GM11168 (cell line): ENCODE measurements at regions not wholly inside any gene's neighbourhood (a gene's known extent, or its start where the extent isn't known, plus 50 kb on each side); places are given as distances from the start of the nearest gene placed in this dataset.

Source experiments
- in situ Hi-C: fragments of 300-500 bp; cut with MboI; formaldehyde crosslinking; loops from one replicate; pipeline ENCODE4 v1.12.0; 2022; ENCODE audit warnings: low sequenced_read_pairs; ENCODE audit not compliant: unreplicated experiment

DNA sequence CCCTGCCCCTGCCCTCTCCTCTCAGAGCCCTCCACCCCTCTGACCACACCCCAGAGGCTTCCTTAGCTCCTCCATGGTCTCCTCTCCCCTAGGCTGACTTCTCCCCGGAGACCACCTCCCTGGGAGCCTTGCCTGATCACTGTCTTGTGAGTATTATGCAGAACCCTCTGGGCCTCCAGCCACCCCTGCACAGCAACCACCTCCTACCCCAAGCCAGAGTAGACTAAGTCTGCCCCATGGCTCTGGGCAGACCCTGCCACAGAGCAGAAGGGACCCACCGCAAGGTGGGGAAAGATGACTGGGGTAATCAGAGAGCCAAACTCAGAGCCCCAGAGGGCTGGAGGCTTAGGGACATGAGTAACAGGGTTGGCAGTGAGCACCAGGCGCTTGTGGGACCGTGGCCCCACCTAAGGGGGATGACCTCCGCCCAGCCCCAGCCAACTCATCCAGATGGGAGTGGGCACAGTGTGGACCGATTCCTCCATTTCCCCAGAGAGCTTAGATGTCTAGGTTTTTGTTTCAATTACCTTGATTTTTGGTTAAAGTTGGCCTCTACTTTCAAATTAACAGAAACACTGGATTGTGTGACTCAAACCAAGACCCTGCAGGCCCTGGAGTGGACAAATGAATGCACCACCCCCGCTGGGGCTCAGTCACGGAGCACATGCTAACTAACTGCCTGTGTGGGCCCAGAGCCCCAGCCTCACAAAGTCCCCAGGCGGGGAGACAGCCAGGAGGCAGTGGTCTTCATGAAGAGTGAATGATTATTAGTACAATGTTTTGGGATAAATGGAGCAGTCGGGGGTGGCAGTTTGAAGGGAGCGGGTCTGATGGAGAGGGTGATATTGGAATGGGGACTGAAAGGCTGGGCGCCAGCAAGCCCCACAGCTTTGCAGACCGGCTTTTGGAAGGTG, 119.4 kb upstream of the PRR20G start:
- in situ Hi-C loops: no loop called here

DNA sequence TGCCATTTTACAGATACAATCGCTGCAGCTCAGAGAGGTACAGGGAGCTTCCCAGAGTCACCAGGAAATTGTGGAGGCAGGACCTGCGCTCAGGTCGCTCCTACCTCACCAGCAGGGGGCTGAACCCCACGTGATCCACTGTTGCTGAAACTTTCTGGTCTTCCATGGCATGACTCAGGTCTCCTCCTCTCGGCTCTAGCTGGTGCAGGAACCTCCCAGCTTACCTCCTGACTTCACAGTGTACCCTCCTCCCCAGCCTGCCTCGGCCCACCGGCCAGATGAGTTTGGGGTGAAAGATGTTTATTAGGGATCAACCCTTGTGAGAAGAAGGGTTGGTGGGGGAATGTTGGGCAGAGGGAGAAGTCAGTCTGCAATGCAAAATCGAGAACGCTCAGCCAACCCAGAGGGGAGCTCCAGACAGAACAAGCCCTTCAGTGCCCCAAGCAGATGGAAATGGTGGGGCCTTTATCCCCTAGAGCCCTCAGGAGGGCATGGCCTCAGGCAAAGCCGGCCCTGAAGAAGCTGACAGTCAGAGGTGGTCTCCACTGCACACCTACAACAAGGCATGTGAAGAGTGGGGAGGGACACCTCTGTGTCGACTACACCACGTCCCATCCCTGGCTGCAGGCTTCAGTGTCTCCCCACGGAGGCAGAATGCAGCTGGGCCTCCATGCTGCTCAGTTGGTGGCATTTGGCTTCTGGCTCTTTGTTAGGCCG, 118.6 kb upstream of the PRR20G start:
- in situ Hi-C loops: no loop called here

DNA sequence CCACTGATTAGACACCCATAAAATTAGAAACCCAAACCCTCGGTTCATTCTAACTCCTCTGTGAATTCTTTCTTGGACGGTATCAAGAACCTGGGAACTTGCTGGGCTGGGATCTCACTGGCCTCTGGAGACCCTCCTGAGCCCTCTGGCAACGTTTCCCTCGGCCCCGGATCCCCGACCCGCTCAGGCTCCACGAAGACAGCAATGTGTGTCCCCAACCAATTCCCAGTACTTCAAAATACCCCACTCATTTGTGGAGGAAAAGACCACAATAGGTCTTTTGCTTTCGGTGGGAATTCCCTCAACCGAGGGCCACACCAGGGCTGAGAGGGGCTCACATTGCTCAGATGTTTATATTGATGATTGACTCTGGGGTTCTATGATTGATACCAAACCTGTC, 117.9 kb upstream of the PRR20G start:
- in situ Hi-C loops: no loop called here

DNA sequence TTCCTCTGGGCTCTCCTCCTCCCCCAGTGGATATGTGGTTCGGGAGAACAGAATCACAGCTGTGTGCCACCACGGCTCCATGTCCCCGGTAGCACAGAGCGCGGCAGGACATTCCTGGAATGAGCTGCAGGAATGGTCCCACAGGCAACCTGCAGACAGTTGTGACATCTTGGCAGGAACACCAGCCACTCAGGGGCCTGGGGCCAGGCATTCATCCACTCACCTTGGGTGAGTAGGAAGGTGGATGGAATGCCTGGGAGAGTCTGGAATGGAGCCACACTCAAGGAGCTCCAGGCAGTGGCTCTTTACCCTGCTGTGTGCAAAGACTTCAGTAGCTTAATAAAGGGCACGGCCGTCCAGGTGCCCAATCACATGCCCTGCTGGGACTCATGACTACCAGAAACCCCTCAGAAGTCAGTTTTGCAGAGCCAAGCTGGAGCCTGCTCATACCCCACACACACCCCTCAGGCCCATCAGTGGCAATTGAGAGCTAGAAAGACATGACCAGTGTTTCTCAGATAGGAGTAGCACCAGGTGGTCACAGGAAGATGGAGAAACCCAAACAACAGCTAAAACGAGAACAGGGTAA, 117.3 kb upstream of the PRR20G start:
- in situ Hi-C loops: no loop called here

DNA sequence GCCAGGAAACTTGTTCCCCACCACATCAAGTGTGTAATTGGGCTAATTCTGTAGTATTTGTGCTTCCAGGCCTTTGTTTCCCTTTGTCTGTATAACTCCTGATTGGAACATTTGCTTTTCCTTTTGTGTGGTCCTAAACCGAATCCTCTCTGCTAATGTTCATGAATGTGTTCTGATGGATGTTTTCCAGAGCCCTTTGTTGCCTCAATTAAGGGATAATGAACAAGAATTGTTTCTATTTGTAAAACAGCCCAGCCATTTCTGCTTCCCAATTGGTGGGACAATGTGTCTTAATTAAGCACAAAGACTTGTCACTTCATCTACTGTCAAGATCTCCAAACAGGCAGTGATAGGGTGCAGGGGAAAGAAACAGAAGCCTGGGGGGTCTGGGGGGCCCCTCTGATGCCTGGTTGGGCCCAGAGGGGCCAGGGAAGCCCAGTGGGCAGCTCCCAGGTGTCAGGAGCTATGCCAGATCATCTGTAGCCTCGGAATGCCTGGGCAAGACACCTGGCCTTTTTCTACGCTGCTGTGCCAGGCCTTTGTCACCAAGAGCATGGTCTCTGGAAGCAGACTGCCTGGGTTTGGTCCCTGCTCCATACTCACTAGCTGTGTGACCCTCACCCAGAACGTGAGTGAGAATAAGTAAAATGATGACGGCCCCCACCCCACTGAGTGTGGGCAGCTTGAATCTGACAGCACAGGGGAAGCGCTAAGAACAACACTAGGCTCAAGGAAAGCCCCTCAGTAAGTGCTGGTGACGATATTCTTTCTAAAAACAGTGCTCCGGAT, 116.6 kb upstream of the PRR20G start:
- in situ Hi-C loops: no loop called here

DNA sequence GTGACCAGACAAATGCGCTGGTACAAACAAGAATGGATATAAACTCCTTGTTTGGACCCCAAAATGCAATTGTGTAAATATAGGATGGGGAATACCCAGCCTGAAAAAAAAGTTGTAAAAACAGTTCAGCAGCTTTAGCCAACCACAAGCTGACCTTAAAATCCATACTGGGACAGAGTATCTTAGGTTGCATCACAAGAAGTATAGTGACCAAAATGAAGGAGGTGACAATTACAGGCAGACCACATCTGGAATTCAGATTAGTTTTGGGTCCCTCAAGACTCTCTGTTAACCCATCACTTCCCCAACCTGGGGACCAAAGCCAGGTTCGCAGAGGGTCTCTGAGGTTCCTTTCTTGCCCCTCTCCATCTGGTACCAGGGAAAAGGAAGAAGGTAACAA, 115.9 kb upstream of the PRR20G start:
- in situ Hi-C loops: no loop called here

DNA sequence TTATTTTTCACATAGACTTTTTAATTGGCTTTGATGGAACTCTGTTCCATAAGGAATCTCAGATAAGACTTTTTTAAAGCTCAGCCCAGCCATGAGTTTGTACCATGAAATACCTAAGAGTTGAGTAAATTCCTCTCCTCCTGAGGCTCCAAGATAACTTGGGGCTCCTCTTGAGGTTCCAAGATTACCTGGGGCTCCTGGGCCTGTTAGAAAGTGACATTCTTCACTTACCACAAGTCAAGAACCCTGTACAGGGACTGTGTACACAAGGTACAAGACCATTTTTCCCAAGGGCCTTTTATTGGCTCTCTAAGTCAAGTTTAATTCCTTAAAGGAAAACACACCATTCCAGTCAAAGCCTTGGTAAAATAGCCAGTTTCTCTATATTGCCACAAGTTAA, 111.3 kb upstream of the PRR20G start:
- in situ Hi-C loops: no loop called here

DNA sequence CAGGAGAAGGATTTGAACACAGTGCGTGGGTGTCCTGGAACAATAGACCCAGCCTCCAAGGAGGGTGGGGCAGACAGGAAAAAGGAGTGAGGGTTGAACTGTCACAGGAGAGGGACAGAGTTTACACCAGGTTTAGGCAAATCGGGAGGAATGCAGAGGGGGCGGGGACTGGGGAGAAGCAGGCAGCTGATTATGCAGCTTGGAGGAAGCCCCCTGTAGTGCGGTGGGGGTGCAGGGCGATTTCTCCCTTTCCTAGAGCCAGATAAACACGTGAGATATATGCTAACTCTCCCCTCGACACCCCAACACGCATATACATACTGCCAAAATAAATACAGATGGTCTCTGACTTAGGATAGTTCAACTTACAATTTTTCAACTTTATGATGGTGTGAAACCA, 108.6 kb upstream of the PRR20G start:
- in situ Hi-C loops: no loop called here

DNA sequence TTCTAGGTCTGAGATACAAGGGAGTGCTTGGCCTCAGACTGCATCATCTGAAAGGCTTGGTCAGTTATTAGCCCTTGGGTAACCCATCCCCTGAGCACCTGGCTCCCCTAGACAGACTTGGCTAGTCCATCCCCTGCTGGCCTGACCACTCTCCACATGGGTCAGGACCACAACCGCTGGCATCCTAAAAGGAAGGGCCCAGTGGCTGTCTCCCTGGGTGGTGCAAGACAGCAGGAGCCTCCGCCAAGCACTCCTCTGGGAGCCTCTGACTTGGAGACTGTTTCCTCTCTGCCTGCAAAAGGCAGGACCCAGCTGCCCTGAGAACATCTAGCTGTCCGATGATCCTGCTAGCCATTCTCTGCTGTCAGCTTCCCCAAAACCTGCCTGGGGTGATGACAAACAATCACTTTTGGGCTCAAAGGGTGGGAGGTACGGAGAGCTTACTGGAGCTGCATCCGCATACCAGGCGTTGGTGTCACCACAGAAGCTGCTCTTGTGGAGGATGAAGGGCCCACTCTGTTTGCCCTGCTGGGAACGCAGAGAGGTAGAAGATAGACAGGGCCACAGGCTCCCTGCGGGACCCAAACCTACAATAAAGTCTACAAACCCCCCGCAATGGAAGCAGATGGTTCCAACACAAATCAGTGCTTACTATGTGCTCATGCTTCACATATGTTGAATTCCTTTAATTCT, 108.0 kb upstream of the PRR20G start:
- in situ Hi-C loops: no loop called here

DNA sequence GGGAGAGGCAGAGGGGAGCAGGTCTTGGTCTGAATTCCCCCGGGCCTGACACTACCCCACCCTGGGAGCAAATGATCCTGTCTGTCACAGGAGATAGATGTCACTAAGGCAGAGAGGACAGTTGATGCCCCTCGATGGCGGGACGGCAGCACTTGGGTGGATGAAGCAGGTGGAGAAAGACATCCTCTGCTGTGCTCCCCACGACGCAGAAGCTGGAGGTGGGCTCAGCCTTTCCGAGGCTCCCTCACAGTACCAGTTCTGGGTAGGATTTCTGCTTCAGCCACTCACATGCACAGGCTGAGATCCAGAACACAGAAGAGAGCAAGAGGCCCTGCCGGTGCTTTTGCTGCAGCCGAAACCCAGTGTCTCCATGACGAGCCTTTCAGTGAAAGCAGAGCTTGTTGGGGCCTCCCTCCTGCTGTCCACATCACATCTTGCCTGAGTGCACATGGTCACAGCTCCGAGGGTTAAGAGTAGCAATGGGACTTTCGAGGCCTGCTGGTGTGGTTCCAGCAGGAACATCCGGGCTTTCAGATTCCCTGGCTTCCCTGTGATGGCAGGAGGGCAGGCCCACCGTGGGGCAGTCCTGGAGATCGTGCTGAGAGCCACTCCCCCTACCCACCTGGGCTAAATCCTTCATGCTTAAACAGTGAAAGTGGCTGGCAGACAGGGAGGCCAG, 107.3 kb upstream of the PRR20G start:
- in situ Hi-C loops: no loop called here

DNA sequence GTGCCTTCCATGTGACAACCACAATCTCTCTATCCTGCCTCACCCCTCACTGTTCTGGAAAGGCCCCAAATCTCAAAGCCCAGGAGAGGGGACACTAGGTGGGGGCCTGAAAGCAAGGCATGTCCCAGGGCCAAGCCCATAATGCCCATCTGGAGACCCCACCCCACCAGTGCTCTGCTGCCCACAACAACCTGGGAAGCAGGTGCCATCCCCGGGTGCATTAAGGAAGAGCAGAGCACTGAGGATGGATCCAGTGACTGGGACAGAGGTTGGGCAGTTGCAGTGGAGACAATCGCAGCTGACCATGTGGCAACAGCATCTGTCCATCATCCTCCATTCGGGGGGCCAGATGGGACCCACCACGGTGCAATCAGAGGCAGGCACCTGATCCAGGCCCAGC, 106.2 kb upstream of the PRR20G start:
- in situ Hi-C loops: no loop called here

DNA sequence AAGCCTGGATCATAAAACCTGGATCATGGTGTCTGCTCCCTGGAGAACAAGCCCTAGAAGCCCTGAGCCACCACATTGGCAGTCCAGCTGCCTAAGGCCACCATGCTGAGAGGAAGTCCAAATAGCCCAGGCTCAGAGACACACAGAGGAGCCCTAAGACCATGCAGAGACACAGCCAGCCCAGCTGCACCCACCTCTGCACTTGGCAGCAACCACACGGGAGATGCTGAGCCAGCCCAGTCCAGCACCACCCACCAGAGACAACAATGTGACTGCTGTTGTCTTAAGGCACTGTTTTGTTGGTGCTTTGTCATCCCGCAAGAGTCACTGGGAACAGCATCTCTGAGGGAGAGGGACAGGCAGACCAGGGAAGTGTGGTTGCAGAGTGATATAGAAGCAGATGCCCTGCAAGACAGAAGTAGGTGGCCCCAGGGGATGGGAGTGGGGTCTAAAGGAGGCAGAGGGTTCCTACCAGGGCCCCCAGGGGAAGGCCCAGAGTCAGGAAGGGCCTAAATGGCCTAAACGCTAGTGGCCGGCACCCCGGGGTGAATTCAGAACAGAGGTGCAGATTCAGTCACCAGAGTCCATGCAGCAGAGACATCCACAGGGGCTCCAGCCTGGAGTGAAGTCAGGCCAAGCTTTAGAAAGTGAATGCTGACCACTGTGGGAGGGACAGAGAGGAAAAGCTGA, 105.4 kb upstream of the PRR20G start:
- in situ Hi-C loops: no loop called here

DNA sequence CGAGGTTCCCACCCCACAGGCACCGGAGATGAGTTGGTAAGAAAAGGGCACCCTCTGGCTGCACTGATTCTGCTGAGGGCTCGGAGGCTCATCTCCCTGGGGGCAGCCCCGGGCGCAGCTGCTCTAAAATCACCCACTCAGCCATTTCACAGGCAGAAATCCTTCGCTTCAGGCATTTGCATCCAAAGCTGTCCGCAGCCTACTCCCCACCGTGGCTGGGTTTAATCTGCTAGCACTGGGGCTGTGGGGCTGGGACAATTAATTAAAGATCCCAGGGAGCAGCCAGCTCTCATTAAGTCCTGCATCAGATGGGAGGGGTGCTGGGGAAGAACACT, 104.3 kb upstream of the PRR20G start:
- in situ Hi-C loops: no loop called here

DNA sequence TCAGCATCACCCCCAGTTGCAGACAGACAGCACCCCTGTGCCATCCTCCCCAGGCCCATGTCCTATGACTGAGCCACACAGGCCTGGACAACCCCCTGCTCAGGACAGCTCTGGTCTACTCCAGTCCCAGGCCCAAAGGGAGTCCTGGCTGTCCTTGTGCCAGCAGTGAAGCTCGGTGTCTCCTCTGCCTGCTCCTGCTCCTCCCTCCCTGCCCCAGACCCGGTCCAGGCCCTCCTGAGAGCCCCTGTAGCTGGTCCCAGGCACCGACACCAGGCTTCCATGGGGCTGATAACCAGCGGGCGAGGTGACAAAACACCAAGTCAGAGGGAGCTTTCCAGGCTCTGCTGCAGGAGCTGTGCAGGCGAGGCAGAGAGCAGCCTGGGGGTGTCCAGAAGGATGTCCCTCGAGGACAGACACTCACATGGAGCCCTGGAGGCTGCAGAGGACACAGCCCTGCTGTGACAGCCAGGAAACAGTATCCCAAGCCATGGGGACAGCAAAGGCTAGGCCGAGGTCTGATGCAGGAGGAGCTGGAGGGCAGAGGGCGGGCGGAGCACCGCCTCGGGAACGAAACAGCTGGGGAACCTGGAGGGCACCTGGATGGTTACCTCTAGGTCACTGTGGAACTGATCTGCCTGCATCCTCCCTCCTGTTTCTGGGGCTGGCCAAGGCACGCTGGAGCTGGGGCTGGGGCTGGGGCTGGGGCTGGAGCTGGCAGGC, 103.8 kb upstream of the PRR20G start:
- in situ Hi-C loops: no loop called here

DNA sequence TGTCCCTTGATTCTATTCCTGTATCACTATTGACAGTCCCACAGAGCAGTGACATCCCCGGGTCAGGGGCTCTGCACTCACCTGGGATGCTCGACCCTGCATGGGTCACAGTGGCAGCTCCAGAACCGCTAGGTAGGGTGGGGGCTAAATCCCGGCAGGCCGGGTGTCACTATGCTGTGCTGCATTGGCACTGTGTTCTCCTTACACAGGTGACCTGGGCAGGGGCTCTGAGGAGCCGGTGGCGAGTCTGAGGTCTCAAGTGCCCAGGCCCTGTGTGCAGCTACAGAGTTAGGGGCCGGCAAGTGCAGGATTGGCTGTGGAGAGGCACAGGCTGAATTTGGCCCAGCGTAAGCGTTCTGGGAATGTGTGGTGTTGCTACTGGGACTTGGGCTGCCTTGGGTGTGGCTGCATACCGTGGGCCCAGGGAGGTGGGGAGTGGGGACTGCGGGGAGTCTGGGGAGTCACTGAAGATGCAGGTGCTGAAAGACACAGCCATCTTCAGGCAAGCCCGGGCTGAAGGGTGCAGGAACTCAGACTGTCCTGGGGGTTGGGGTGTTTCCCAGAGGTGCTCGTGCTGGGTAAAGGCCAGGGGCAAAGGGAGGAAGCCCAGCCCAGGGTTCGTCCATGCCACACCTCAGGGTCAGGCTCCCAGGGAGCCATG, 102.6 kb upstream of the PRR20G start:
- in situ Hi-C loops: no loop called here

DNA sequence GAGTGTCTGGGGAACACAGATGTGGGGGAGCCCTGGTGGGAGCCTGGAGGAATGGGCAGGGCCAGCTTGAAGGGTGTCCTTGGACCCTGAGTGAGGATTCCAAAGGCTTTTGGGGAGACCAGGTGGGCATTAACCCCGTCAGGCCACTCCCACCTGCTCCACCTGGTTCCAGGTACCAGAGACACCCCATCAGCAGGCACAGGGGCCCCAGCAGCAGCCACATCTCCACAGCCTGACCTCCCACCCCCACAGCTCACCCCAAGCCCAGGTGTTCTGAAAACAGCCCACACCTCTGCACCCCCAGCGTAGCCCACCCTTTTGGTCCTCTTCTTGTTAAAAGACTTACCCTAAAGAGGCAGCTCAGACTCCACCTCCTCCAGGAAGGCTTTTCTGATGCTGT, 102.1 kb upstream of the PRR20G start:
- in situ Hi-C loops: no loop called here

DNA sequence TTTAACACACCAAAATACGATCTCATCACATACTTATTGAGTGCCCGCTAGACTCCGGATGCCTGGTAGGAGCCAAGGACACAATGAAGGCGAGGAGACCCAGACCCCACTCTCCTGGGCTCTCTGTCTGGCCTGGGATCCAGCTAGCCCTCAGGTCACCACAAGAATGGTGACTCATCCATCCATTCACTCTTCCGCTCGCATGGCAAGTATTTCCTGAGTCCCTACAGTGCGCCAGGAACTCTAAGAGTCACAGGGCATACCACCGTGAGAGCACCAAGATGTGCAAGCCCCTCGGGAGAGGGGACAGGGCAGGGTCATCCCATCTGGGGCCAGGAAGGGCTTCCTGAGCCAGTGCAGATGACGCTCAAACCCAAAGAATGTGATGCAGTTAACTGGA, 101.6 kb upstream of the PRR20G start:
- in situ Hi-C loops: no loop called here

DNA sequence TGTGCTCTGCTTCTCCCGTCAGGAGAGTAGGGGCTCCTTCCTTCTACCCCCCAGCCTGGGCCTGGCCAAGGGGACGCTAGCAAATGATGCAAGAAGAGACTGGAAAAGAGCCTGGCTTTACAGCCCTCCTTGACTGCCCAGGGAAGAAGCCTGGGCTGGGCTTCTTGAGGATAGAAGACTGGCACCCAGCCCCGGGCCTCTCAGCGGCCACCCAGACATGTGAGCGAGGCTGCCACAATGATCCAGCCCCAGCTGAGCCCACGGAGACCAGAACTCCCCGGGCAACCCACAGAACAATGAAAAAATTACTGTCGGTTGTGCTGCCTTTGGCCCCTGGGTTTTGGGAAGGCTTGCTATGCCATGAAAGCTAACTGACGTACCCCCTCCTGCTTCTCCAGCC, 100.6 kb upstream of the PRR20G start:
- in situ Hi-C loops: no loop called here
